CD4-positive, alpha-beta T cell treated with Interleukin-15 for 4 hours (primary cell): ENCODE measurements at regions not wholly inside any gene's neighbourhood (a gene's known extent, or its start where the extent isn't known, plus 50 kb on each side); places are given as distances from the start of the nearest gene placed in this dataset.

Experiments used
- DNase-seq: peaks from one replicate; pipeline ENCODE4 v3.0.0-alpha.2; 2020; ENCODE audit warnings: low spot score

DNA sequence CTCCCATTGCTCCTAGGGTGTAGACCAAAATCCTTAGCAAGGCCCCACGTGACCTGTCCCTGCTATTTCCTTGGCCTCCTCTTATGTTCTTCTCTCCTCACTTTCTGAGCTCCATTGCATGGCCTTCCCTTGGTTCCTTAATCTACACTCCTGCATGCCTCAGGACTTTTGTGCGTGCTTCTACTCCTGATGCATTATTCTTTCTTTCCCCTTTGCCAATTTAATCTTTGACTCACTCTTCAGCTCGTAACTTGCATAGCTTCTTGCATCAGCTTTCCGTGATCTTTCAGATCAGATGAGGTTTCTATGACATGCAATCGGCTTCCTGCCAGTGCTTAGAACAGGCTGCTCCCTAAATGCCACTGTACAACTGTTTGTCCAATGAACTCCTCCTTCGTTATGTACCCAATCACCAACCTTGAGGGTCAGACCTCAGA is 261.6 kb upstream of the CADM1 start:
- DNase-seq: no peak

DNA sequence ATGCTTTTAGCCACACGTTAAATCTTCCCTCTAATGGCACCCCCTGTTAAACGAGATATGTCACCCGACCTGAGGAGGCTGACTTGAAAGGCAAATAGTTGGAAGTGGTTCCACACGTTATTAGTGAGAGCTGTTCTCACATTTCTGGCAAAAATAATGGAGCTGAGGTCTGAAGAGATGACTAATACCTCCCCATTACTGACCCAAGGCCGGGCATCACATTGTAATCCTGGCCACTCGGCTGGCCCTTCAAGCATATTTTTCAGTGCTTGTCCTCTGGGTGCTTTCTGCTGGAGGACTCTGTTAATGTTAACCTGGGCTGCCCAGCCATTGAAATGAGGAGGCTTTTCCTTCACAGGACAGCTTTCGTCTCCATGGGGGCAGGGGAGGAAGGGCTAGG is 260.0 kb upstream of the CADM1 start:
- DNase-seq: no peak

DNA sequence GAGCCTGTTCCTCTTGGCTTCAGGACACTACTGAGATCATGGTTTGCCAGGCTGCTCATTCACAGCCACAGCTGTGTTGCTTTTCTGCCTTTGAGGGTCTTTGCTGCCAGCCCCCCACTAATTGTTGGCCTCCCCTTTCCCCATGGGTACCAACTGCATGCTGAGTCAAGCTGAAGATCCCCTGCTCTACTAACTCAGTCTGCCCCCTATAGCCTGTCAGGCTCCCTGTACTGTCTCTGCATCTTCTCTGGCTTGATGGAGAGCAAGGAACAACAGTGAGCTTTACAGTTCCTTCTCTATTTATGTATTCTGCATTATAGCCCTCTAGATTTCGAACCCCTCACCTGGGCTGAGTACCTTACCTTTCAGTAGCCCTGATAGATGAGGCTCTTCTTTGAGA is 257.6 kb upstream of the CADM1 start:
- no peak for DNase-seq

DNA sequence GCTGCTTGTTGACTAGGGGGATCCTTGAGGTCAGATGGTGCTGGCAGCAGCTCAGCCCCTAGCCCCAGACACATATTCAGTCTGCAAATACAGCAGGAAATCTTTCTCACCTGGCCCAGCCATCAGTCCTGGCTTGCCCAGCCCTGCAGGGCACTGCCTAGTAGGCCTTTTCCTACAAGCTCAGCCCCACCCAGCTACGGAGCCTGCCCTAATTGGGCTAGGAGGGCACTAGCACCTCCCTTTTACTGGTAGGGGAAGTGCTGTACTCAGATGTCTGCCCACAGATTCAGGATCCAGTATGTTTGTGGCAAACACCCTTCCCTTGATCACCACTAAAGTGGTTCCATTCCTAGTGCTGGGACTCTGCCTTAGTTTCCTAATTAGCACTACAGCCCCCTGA is 257.1 kb upstream of the CADM1 start:
- DNase-seq: no peak

DNA sequence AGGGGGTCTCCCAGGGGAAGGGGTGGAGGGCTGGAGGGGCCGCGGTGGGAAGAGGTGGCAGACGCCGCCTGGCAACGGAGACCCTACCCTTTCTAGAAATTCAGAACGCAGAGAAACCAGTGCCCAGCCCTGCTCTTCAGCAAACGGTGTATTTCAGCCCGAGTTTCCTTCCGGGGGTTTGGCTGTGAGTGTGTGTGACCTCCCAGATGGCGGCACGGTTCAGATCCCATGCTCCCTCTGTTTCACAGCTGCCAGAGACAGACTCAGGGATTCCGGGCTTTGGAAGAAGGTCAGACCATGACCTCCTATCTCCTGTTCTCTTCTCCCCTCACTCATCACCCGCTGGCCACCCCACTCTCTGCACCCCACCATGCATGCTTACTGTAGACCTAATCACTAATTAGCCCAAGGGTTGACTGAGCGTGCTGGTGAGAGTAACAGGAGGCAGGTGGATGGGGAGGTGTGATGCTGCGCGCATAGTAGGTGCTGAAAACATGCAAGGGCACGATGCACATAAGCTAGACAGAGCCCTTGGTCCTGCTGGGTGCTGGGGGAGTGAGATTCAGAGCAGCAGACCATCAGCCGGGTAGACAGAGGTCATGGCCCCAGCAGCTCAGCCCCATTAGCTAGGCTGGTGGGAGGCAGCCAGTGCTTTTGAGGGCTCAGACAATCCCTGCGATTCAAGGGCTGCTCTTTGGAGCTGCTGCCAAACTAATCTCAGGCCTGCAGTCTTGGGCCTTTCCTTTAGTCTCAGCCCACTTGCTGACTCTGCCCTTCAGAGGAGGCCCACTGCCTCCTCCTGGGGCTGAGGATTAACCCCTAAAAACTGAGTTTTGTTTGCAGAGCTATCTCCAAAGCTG is 256.5 kb upstream of the CADM1 start:
- no peak for DNase-seq

DNA sequence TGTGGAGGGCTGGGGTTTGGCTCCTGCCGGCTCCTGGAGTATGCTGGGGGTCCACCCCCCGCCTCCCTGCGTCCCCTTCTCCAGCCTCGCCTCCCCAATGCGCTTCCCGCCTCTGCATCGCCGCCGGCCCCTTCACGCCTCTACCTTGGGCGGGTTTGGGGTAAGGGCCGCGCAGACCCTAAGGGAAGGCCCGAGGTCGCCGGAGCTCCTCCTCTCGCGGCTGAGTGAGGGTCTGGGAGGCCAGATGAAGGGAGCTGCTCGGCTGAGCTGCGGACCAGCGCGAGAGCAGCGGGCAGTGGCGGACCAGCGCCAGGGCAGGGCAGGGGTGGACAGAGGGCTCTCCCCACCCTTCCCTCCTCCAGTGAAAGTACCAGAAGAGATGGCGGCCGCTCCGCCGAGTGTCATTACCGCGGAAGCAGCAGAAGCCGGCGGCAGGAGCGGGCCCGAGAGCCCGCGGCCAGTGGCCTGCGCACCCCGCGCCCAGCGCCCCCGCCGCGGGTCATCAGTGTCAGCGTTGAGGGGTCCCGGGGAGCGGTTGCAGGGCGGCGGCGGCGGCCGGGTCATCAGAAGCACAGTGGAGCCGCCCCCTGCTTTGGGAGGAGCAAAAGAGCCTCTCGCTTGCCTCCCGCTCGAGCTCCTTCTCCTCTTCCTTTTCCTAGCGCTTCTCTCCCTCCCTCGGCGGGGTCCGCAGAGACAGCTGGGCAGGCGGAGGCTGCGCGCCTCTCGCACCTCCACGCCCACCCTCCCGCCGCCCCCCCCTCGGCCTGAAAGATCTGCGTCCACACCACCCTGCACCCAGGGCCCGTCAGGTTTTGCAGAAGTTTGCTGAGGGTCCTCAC is 255.6 kb upstream of the CADM1 start:
- no peak for DNase-seq

DNA sequence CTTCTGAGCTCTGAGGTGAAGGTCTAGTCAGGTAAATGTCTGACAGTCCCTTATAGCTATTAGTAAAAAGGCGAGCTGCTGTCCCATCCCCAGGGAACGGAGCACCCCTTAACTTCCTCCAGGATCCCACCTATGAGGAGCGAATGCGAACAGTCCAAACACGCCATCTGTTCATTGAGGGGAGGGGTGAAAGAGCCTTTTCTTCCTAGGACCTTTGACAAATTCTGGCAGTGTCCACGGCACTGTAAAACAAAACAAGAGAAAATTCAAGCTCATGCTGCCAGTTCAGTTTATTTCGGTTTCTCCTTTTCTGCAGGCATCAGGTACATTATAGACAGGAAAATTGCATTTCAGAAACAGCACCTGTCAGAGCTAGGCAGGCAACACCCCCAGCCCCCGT is 253.8 kb upstream of the CADM1 start:
- no peak for DNase-seq

DNA sequence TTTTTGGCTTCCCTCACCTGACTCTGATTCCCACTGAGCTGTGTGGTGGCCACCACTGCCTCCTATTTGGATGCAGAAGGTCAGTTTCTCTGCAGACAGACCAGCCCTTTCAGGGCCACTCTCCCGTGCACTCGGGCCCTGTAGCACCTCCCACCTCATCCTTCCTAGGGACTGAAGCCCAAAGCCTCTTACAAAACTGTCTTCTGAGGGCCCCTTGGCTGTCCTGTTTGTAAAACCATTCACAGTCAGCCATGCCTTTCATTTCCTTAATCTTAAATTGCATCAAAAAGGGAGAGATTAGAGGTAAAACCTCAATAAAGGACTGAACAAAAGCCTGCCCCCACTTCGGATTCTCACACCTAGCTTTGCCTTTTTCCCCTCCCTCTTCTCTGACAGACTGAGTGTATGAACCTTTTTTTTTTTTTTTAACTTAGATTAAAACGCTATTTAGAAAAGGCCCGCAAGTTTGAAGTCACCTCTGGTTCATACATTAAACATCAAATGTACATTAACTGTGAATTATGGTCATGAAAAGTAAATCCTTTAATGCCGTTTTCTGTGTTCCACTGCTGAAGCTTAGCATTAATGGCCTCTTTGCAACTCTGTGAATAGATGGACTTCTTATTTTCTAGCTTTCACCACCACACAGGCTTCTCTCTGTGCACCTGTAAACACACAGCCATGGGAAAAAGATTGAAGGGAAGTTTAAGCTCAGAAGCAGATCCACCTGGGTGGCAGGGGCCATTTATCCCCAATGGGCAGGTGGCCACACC is 247.2 kb upstream of the CADM1 start:
- no peak for DNase-seq

DNA sequence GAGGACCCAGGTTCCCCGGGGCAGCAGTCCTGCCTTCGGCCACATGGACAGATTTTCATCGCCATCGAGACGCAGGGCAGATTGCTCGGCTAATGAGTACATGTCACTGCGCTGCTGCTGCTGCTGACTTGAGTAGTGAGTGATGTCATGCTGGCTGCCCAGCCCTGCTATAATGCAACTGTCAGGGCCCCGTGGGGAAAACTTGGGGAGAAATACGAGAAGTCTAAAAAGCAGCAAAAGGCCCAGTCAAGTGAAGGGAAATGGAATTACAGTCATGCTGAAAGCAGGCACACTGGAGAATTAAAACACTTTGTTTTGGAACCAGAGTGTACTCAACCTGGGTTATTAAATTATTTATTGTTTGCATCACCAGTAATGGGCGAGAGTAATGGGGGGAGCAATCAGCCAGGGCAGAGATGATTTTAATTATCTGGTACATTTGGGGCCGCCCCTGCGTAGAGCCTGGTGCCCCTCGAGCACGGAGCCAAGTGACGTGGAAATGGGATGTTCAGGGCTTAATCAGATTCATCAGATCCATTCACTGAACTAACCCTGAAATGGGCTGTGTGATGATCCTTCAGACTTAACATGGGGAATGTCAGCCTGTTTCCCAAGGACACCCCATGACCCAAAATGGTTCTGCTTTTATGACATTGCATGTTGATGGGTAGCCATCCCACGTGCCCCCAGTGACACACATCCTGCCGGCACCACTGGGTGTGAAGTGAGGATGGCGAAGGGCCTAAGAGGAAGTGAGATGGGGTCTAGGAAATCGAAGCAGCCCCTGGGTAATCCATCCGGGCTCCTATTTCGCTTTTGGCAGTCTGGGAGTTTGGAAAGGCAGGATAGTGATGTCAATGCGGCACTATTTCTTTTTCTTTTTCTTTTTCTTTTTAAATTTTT is 241.6 kb upstream of the CADM1 start:
- DNase-seq: no peak

DNA sequence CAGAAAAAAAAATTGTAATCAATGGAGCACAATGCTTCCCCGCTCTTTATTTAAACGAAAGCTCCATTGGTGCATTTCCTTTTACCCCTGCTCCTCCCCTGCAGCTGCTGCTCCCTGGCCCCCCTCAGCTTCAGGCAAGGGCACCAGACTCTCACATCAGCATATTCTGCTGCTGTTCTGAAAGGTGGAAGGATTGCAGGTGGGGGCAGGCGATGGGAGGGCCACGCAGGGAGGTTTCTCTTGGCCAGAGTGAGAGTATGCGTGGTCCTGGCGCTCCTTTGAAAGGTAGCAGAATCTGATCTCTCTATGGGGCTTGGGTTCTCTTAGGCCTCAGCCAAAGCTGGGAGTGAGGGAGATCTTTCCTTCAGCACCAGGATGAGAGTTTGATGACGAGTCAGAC is 240.9 kb upstream of the CADM1 start:
- no peak for DNase-seq

DNA sequence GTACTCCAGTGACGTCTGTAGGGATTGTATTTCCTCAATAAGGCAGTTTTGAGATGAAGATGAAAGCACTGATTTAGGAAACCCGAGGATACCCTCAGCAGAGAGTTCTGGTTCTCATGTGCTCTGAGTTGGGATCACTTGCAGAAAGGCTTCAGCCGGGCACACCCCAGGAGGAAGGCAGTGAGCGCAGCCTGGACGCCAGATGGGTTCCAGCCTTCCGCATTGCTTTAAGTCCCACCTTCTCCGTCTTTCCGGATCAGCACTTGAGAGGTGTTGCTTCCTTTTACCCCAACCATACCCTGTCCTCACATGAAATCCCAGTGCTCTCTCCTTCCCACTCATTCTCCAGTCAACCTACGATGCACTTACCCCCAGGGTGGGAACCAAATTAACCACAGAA is 239.5 kb upstream of the CADM1 start:
- DNase-seq: no peak

DNA sequence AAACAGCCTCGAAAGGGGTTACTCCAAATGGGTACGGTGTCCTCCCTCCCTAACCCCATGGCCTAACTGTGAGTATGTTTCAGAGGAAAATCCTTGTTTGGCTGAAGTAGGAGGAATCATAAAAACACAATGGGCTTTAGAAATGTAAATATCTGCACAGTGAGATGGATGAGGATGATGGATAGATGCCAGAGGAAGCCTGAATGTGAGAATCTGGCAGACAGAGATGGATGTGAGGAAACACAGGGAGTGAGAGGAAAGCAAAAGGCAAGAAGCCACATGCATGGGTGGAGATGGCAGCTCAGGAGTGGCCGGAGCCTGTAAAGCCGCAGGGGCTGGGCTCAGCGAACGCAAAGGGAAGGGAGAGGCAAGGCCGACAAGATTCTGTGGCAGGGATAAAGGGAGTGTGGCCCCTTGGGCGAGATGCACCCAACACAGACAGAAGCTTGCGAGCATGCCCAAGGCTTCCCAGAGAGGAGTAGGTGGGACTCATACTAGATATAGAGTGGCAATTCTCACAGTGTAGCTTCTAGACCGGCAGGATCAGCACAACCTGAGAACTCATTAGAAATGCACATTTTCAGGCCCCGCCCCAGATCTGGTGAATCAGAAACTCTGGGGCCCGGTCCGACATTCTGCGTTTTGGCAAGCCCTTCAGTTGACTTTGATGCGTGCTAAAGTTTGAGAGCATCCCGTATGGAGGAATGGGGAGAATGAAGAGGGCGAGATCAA is 237.3 kb upstream of the CADM1 start:
- no peak for DNase-seq

DNA sequence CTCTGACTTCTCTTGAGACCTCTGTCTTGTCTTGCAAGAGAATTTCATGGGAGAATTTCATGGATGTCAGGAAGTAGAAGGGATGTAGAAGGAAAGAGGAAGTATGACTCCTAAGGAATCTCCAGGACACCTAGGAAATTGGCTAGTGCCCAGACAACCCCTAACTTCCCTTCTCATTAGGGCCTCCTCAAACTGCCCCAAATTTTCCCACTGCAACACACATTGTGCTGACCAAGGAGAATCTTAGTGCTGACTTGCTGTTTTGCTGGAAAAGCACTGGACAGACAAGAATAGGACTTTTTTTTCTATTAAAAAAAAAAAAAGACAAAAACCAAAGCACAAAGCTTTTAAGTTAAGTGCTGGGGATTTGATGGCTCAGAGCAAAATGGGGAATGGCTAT is 236.1 kb upstream of the CADM1 start:
- DNase-seq: no peak

DNA sequence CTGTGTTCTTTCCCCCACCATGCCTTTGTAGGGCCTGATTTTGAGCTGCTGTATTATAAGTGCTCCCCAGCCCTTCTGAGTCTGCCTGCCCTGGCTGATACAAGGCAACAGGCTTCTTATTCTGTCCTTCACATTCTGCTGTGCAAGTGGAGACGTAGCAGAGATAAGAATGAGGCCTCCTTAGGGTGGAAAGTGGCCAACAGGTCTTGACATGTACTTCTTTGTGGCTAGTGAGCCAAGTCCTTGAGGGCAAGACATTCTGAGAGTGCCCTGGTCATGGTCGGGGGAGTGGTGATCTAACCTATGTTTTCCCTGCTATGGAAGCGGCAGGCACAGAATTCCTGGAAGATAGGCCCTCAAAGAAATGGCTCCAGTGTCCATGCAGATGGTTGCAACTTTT is 235.7 kb upstream of the CADM1 start:
- no peak for DNase-seq

DNA sequence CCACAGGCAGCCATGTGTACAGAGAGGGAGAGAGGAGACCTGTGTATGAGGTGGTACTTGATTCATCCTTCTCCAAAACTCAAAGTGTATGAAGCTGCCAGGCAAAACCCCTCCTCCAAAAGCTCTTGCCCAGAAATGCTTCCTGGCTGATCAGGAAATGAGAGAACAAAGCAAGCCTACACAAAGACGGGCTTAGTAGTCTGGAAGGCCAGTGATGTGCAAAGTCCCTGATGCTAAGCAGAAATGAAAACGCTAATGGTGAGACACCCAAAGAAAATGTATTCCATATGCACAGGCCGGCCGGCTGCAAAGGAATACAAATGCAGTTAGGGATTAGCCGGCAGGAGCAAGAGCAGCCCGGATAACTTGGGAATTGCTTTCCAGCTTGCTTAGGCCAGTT is 234.9 kb upstream of the CADM1 start:
- DNase-seq: no peak

DNA sequence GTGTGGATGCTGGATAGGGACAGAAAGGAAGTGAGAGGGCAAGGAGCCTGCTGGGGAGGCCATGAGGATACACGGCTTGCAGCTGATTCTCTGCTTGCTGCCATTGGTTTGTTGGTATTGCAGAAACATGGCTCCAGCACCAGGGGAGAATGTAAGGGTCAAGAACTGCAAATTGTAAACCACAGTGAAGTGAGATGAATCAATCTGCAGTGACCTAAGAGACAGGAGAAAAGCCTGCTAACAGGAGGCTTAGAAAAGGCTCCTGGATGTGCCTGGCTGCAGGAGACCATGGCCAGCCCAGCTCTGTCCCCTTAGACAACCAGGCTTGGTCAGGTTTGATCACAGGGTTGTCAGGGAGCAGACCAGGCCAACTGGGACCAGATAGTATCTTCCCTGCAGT is 233.7 kb upstream of the CADM1 start:
- DNase-seq: no peak

DNA sequence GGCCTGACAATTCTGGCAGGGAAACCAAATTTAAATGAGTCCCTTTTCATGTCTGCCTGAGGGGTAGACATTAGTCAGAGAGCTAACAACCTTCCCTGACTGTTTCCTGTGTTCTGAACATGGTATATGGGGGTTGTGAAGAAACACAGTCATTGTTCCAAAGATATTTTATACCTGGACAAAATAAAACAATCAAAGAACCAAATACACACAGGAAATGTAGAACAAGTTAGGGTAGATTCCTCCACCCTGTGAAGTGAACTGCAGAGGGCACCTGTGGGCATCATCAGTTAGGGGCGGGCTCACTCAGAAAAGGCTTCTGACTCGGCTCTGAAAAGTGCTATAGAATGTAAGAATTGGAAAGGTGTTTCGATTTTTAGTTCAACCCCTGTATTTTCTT is 231.9 kb upstream of the CADM1 start:
- no peak for DNase-seq

DNA sequence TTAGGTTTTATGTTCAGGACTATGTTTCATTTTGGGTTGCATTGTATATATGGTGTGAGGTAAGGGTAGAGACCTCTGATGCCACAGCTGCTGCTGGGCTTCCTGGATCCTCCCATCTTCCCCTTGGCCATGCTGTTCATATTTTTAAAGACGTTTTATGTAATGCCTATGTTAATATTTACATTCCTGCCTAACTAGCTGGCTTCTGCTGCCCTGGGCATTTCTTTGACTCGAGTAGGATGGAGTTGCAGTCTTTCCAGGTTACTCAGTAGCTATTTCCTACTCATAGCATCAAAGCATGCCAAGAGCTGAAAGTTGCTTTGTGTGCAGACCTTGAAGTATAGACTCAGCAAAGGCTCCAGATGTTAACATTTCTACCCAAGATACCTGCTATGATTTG is 220.5 kb upstream of the CADM1 start:
- no peak for DNase-seq

DNA sequence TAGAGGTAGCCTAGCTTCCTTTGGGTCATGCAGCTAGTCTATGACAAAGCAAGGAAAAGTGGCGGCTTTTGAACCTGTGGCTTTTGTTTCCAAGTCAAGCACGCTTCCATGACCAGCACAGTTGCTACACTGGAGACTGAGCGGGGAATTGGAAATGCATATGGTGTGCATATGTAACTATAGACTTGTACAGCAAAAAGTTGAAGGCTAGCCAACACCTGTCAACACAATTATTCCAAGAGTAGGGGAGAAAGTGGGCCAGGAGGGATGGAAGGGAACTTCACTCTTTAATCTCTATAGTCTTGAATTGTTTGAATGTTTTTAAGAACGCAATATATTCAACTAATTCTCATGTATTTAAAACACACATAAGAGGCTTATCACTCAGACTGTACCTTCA is 218.5 kb upstream of the CADM1 start:
- DNase-seq: no peak

DNA sequence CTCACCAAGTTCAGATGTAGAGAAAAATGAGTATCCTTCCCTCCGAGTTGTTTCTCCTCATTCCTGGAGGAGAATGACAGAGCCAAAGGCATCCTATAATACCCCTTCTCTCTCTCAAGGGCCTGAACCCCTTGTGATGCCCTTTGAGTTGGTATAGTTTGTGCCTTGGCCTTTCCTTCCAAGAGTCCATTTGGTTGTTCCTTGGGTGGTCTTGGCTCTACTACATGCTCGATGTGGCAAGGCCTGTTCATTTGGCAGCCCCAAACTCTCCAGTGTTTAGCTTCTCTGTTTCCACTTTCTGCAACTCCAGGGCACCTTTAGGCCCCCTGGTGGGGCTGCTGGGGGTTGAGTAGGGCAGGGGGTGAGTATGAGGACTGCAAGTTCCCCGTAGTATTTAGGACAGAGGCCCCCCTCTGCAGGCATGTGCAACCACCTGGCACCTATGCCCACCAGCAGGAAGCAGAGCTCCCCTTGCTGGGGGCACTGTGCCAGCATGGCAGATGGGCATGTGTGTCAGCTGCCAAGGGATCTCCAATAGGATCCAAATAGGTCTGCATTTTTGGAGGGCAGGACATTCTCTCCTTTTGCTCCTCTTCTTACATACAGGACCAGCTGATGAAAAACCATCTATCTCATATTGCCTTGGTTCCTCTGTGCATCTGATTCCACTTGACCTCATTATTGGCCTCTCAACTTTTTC is 217.2 kb upstream of the CADM1 start:
- DNase-seq: no peak
